Neural cell (in vitro differentiated cells): ENCODE measurements at regions not wholly inside any gene's neighbourhood (a gene's known extent, or its start where the extent isn't known, plus 50 kb on each side); places are given as distances from the start of the nearest gene placed in this dataset.

Experiments
- H2AFZ ChIP-seq: fragments of 200-600, 300-800 bp; sonication (generic), shearing (Covaris generic); 2 replicates; pipeline ENCODE4 v1.6.0; 2014; ENCODE audit warnings: low read depth, mild to moderate bottlenecking, antibody characterized with exemption, low read length, moderate library complexity
- H3F3A ChIP-seq: fragments of 200-600 bp; shearing (Covaris generic); 2 replicates; pipeline ENCODE4 v1.6.1; 2016; ENCODE audit warnings: mild to moderate bottlenecking, moderate library complexity, mixed read lengths, antibody characterized with exemption, low read length; ENCODE audit not compliant: insufficient read depth, poor library complexity, severe bottlenecking
- H3K27ac ChIP-seq: fragments of 200-600, 300-800 bp; sonication (generic), shearing (Covaris generic); 2 replicates; pipeline ENCODE4 v1.5.1; 2014; ENCODE audit warnings: mild to moderate bottlenecking, low read length, moderate library complexity
- H3K27me3 ChIP-seq: fragments of 300-800, 200-600 bp; sonication (generic), shearing (Covaris generic); 2 replicates; pipeline ENCODE4 v1.6.0; 2014; ENCODE audit warnings: mild to moderate bottlenecking, low read depth, low read length, moderate library complexity; ENCODE audit not compliant: insufficient read depth
- H3K36me3 ChIP-seq: fragments of 300-800, 200-600 bp; sonication (generic), shearing (Covaris generic); 2 replicates; pipeline ENCODE4 v1.5.1; 2014; ENCODE audit warnings: mild to moderate bottlenecking, antibody characterized with exemption, low read length, moderate library complexity; ENCODE audit not compliant: insufficient read depth
- H3K4me2 ChIP-seq: fragments of 300-800, 200-600 bp; sonication (generic), shearing (Covaris generic); 2 replicates; pipeline ENCODE4 v1.6.0; 2014; ENCODE audit warnings: mild to moderate bottlenecking, low read length
- H3K4me3 ChIP-seq: fragments of 300-800, 200-600 bp; sonication (generic), shearing (Covaris generic); 2 replicates; pipeline ENCODE4 v1.5.1; 2014; ENCODE audit warnings: mild to moderate bottlenecking, low read length, moderate library complexity
- H3K79me2 ChIP-seq: fragments of 200-600 bp; shearing (Covaris generic); replicated peaks from 2 replicates; pipeline ENCODE4 v1.6.0; 2014; ENCODE audit warnings: mild to moderate bottlenecking, low read length, moderate library complexity; ENCODE audit not compliant: insufficient read depth
- H3K9ac ChIP-seq: fragments of 300-800, 200-600 bp; sonication (generic), shearing (Covaris generic); 2 replicates; pipeline ENCODE4 v1.6.1; 2016; ENCODE audit warnings: mild to moderate bottlenecking, low read length, mixed read lengths
- H3K9me2 ChIP-seq: fragments of 200-600 bp; shearing (Covaris generic); 2 replicates; pipeline ENCODE4 v1.6.1; 2016; ENCODE audit warnings: mild to moderate bottlenecking, low read length, mixed read lengths; ENCODE audit not compliant: insufficient read depth
- H3K9me3 ChIP-seq: fragments of 200-600, 300-800 bp; sonication (generic), shearing (Covaris generic); 2 replicates; pipeline ENCODE4 v1.6.1; 2016; ENCODE audit warnings: mild to moderate bottlenecking, mixed run types, low read length, moderate library complexity, mixed read lengths
- H4K20me1 ChIP-seq: fragments of 200-600 bp; shearing (Covaris generic); 2 replicates; pipeline ENCODE4 v1.6.1; 2016; ENCODE audit warnings: mild to moderate bottlenecking, mixed run types; ENCODE audit not compliant: insufficient read depth
- EP300 ChIP-seq: fragments of 450-650 bp; conservative IDR thresholded peaks from 2 replicates; pipeline ENCODE4 v1.6.1; 2014; ENCODE audit warnings: antibody characterized with exemption, mild to moderate bottlenecking, moderate library complexity; ENCODE audit not compliant: poor library complexity, severe bottlenecking
- EZH2 ChIP-seq: fragments of 200-600, 300-800 bp; shearing (Covaris generic), sonication (generic); IDR thresholded peaks from 2 replicates; pipeline ENCODE4 v1.6.1; 2014; ENCODE audit warnings: antibody characterized with exemption, low read length, borderline replicate concordance, mild to moderate bottlenecking; ENCODE audit not compliant: insufficient read depth, poor library complexity, severe bottlenecking
- MXI1 ChIP-seq: fragments of 450-650 bp; conservative IDR thresholded peaks from 2 replicates; pipeline ENCODE4 v1.6.1; 2014; ENCODE audit warnings: antibody characterized with exemption, mild to moderate bottlenecking; ENCODE audit not compliant: poor library complexity, severe bottlenecking
- POLR2AphosphoS5 ChIP-seq: IDR thresholded peaks from 2 replicates; pipeline ENCODE4 v1.6.1; 2012
- RAD21 ChIP-seq: fragments of 450-650 bp; conservative IDR thresholded peaks from 2 replicates; pipeline ENCODE4 v1.6.1; 2014; ENCODE audit warnings: antibody characterized with exemption, mild to moderate bottlenecking, moderate library complexity
- SMC3 ChIP-seq: fragments of 450-650 bp; conservative IDR thresholded peaks from 2 replicates; pipeline ENCODE4 v1.6.1; 2014; ENCODE audit warnings: antibody characterized with exemption, mild to moderate bottlenecking, moderate library complexity; ENCODE audit not compliant: poor library complexity
- TAF1 ChIP-seq: IDR thresholded peaks from 2 replicates; pipeline ENCODE4 v1.6.1; 2012; ENCODE audit warnings: low read depth
- TF ChIP-seq, protein P1 (sequence below): fragments of 450-650 bp; IDR thresholded peaks from 2 replicates; pipeline ENCODE4 v1.5.1; 2014; ENCODE audit warnings: antibody characterized with exemption, mild to moderate bottlenecking, moderate library complexity; ENCODE audit not compliant: poor library complexity, severe bottlenecking
- TF ChIP-seq, protein P2 (sequence below): IDR thresholded peaks from 2 replicates; pipeline ENCODE4 v1.6.1; 2012; ENCODE audit warnings: borderline replicate concordance

DNA sequence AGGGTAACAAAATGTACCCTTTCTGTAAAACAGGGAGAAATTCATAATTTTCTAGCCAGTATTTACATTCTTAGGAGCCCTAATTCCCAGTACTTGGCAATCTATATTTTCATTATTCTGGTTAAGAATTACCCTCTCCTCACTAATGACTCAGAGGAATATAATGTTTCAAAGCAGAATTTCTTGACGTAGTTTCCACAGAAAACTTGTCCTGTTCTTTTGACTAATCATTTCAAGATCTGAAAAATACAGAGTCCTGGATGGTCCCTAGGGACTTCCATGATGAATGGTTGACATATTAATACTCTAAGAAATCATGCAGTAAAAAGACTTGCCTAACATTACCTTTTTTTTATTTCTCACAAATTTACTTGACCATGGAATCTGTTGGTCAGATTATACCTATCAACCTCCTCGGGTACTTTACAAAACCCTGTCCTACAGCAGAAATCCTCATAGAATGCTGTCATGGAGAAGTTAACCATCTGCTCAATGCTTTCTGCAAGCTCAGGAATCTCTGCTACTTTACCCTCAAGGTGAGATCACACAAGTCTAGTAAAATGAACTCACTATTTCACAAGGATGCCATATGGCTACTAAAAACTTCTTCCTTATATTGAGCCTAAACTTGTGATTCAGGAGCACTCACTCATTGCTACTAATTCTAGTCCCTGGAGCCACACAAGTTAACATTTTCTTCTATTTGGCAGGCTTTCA lies 202.1 kb upstream of the CNR1 start:
- Histone ChIP-seq H3K27me3 (no peaks in the 10 kb centered on the region), H3K4me2 (no peak overlapping the region), H3K9ac (no peak overlapping the region), H2AFZ (no peak overlapping the region), H4K20me1 (no peaks in the 10 kb centered on the region), H3F3A (no peaks in the 10 kb centered on the region), H3K36me3 (no peaks in the 10 kb centered on the region), H3K9me3 (no peaks in the 10 kb centered on the region), H3K27ac (no peak overlapping the region), H3K79me2 (no peaks in the 10 kb centered on the region), H3K9me2 (no peaks in the 10 kb centered on the region), H3K4me3 (no peak overlapping the region)
- TF ChIP-seq POLR2AphosphoS5: no peak
- no peak for TF ChIP-seq RAD21
- TF ChIP-seq, protein P1, sequence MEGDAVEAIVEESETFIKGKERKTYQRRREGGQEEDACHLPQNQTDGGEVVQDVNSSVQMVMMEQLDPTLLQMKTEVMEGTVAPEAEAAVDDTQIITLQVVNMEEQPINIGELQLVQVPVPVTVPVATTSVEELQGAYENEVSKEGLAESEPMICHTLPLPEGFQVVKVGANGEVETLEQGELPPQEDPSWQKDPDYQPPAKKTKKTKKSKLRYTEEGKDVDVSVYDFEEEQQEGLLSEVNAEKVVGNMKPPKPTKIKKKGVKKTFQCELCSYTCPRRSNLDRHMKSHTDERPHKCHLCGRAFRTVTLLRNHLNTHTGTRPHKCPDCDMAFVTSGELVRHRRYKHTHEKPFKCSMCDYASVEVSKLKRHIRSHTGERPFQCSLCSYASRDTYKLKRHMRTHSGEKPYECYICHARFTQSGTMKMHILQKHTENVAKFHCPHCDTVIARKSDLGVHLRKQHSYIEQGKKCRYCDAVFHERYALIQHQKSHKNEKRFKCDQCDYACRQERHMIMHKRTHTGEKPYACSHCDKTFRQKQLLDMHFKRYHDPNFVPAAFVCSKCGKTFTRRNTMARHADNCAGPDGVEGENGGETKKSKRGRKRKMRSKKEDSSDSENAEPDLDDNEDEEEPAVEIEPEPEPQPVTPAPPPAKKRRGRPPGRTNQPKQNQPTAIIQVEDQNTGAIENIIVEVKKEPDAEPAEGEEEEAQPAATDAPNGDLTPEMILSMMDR: no peak
- TF ChIP-seq, protein P2, sequence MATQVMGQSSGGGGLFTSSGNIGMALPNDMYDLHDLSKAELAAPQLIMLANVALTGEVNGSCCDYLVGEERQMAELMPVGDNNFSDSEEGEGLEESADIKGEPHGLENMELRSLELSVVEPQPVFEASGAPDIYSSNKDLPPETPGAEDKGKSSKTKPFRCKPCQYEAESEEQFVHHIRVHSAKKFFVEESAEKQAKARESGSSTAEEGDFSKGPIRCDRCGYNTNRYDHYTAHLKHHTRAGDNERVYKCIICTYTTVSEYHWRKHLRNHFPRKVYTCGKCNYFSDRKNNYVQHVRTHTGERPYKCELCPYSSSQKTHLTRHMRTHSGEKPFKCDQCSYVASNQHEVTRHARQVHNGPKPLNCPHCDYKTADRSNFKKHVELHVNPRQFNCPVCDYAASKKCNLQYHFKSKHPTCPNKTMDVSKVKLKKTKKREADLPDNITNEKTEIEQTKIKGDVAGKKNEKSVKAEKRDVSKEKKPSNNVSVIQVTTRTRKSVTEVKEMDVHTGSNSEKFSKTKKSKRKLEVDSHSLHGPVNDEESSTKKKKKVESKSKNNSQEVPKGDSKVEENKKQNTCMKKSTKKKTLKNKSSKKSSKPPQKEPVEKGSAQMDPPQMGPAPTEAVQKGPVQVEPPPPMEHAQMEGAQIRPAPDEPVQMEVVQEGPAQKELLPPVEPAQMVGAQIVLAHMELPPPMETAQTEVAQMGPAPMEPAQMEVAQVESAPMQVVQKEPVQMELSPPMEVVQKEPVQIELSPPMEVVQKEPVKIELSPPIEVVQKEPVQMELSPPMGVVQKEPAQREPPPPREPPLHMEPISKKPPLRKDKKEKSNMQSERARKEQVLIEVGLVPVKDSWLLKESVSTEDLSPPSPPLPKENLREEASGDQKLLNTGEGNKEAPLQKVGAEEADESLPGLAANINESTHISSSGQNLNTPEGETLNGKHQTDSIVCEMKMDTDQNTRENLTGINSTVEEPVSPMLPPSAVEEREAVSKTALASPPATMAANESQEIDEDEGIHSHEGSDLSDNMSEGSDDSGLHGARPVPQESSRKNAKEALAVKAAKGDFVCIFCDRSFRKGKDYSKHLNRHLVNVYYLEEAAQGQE: no peak
- no peak for TF ChIP-seq EZH2

DNA sequence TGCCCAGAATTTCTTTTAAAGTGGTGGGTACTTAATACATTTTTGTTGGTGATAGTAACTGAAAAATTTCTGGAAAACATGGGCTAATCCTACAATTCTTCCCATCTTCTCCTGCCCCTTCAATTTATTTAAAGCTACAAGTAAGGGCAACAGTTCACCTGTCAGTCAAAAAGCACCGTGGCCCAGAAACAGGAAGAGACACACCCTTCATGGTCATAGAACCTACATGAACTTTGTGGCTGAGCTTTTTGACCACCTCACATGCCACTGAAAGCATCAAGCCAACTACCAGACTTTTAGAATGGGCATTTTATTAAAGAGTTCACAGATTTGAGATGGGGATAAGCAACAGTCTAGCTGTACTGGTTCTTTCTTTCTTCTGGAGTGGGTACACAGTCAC lies 201.1 kb upstream of the CNR1 start:
- Histone ChIP-seq H3K4me2 (no peak overlapping the region), H3F3A (no peaks in the 10 kb centered on the region), H4K20me1 (no peaks in the 10 kb centered on the region), H3K9me3 (no peaks in the 10 kb centered on the region), H3K36me3 (no peaks in the 10 kb centered on the region), H2AFZ (no peak overlapping the region), H3K9me2 (no peaks in the 10 kb centered on the region), H3K4me3 (no peak overlapping the region), H3K27ac (no peak overlapping the region), H3K27me3 (no peaks in the 10 kb centered on the region), H3K9ac (no peak overlapping the region), H3K79me2 (no peaks in the 10 kb centered on the region)
- no peak for TF ChIP-seq RAD21
- TF ChIP-seq EP300: no peak
- TF ChIP-seq TAF1: no peak
- TF ChIP-seq EZH2: no peak
- no peak for TF ChIP-seq POLR2AphosphoS5
- TF ChIP-seq, protein P1: no peak
- TF ChIP-seq SMC3: no peak
- TF ChIP-seq MXI1: no peak
- TF ChIP-seq, protein P2: no peak
